Breast epithelium (tissue), 3 donors: ENCODE measurements at regions not wholly inside any gene's neighbourhood (a gene's known extent, or its start where the extent isn't known, plus 50 kb on each side); places are given as distances from the start of the nearest gene placed in this dataset.

Source experiments
- POLR2A ChIP-seq: fragments of 450-650 bp; IDR thresholded peaks from one replicate; pipeline ENCODE4 v1.6.1; 2016; ENCODE audit warnings: antibody characterized with exemption, mild to moderate bottlenecking, moderate library complexity
- POLR2AphosphoS5 ChIP-seq, 3 donors: sonication (generic); formaldehyde crosslinking; IDR thresholded peaks; one replicate each; pipeline ENCODE4 v1.6.1; 2017; ENCODE audit warnings: antibody characterized with exemption in 3 of 3
- TF ChIP-seq, protein P1 (sequence below), 3 donors: fragments of 450-650 bp; IDR thresholded peaks; one replicate each; pipeline ENCODE4 v1.5.1; 2016 to 2017; ENCODE audit warnings: antibody characterized with exemption in 3 of 3, mild to moderate bottlenecking in 3 of 3, moderate library complexity in 3 of 3

DNA sequence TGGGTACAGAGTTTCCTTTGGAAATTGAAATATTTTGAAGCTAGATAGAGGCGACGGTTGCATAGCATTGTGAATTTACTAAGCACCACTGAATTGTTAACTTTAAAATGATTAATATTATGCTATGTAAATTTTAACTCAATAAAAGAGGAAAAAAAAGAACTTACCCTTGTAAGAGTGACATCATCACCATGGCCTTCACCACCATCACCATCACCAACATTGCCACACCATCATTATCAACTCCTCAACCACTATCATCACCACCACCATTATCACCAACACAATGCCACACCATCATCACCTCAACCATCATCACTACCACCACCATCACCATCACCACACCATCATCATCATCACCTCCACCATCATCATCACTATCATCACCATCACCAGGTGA, 113.9 kb downstream of the TUBA3C start:
- TF ChIP-seq, protein P1, sequence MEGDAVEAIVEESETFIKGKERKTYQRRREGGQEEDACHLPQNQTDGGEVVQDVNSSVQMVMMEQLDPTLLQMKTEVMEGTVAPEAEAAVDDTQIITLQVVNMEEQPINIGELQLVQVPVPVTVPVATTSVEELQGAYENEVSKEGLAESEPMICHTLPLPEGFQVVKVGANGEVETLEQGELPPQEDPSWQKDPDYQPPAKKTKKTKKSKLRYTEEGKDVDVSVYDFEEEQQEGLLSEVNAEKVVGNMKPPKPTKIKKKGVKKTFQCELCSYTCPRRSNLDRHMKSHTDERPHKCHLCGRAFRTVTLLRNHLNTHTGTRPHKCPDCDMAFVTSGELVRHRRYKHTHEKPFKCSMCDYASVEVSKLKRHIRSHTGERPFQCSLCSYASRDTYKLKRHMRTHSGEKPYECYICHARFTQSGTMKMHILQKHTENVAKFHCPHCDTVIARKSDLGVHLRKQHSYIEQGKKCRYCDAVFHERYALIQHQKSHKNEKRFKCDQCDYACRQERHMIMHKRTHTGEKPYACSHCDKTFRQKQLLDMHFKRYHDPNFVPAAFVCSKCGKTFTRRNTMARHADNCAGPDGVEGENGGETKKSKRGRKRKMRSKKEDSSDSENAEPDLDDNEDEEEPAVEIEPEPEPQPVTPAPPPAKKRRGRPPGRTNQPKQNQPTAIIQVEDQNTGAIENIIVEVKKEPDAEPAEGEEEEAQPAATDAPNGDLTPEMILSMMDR (IDR thresholded peaks at IDR 0.05), result no peak
- TF ChIP-seq POLR2A (no peak), POLR2AphosphoS5 (IDR thresholded peaks at IDR 0.05) (no peak)
